H9 (cell line): ENCODE measurements at regions not wholly inside any gene's neighbourhood (a gene's known extent, or its start where the extent isn't known, plus 50 kb on each side); places are given as distances from the start of the nearest gene placed in this dataset.

Source experiments
- DNase-seq: peaks from one replicate; pipeline ENCODE4 v3.0.0-alpha.2; 2017
- H2AFZ ChIP-seq: one replicate; pipeline ENCODE4 v1.6.1; 2013; ENCODE audit warnings: mild to moderate bottlenecking, low read length, control low read depth, moderate library complexity
- H2AK5ac ChIP-seq: 2 replicates; pipeline ENCODE4 v1.6.1; 2013; ENCODE audit warnings: low read length, control low read depth, mixed read lengths; ENCODE audit not compliant: insufficient read length
- H2BK120ac ChIP-seq: one replicate; pipeline ENCODE4 v1.6.1; 2013; ENCODE audit warnings: low read depth, mild to moderate bottlenecking, low read length, control low read depth, inconsistent platforms; ENCODE audit not compliant: poor library complexity, severe bottlenecking
- H2BK12ac ChIP-seq: 2 replicates; pipeline ENCODE4 v1.6.1; 2013; ENCODE audit warnings: low read length, control low read depth, mixed read lengths, low read depth; ENCODE audit not compliant: insufficient read length
- H2BK15ac ChIP-seq: 2 replicates; pipeline ENCODE4 v1.6.1; 2013; ENCODE audit warnings: low read depth, low read length, control low read depth
- H2BK20ac ChIP-seq: one replicate; pipeline ENCODE4 v1.6.1; 2013; ENCODE audit warnings: low read depth, mild to moderate bottlenecking, low read length, control low read depth, inconsistent platforms; ENCODE audit not compliant: poor library complexity, severe bottlenecking
- H2BK5ac ChIP-seq: 2 replicates; pipeline ENCODE4 v1.6.1; 2013; ENCODE audit warnings: low read length, control low read depth, mixed read lengths; ENCODE audit not compliant: insufficient read length
- H3K14ac ChIP-seq: 2 replicates; pipeline ENCODE4 v1.6.1; 2013; ENCODE audit warnings: low read length, control low read depth; ENCODE audit not compliant: insufficient read depth
- H3K18ac ChIP-seq: 2 replicates; pipeline ENCODE4 v1.6.1; 2013; ENCODE audit warnings: low read depth, mild to moderate bottlenecking, mixed read lengths, low read length, control low read depth; ENCODE audit not compliant: insufficient read length
- H3K23ac ChIP-seq: 2 replicates; pipeline ENCODE4 v1.6.1; 2013; ENCODE audit warnings: low read length, control low read depth, mixed read lengths, low read depth; ENCODE audit not compliant: insufficient read length
- H3K23me2 ChIP-seq: 2 replicates; pipeline ENCODE4 v1.6.1; 2013; ENCODE audit warnings: low read depth, mild to moderate bottlenecking, mixed read lengths, low read length, control low read depth; ENCODE audit not compliant: insufficient read length, poor library complexity, severe bottlenecking
- H3K27ac ChIP-seq: 2 replicates; pipeline ENCODE4 v1.5.1; 2013; ENCODE audit warnings: low read length, control low read depth, mixed read lengths, low read depth; ENCODE audit not compliant: insufficient read length
- H3K27me3 ChIP-seq: 2 replicates; pipeline ENCODE4 v1.6.1; 2013; ENCODE audit warnings: low read length, control low read depth, inconsistent platforms; ENCODE audit not compliant: insufficient read depth
- H3K4ac ChIP-seq: 2 replicates; pipeline ENCODE4 v1.6.1; 2013; ENCODE audit warnings: low read depth, mild to moderate bottlenecking, control low read depth, inconsistent platforms, low read length, moderate library complexity
- H3K4me1 ChIP-seq: 2 replicates; pipeline ENCODE4 v1.6.1; 2013; ENCODE audit warnings: low read length, control low read depth, inconsistent platforms; ENCODE audit not compliant: insufficient read depth
- H3K4me2 ChIP-seq: 2 replicates; pipeline ENCODE4 v1.6.1; 2013; ENCODE audit warnings: low read length, control low read depth, mixed read lengths; ENCODE audit not compliant: insufficient read length, insufficient read depth
- H3K56ac ChIP-seq: 2 replicates; pipeline ENCODE4 v1.6.1; 2013; ENCODE audit warnings: low read depth, mild to moderate bottlenecking, mixed read lengths, low read length, control low read depth; ENCODE audit not compliant: insufficient read length
- H3K79me1 ChIP-seq: 2 replicates; pipeline ENCODE4 v1.6.1; 2013; ENCODE audit warnings: low read depth, mild to moderate bottlenecking, moderate library complexity, low read length, control low read depth, inconsistent platforms; ENCODE audit not compliant: insufficient read depth, poor library complexity, severe bottlenecking
- H3K79me2 ChIP-seq: 2 replicates; pipeline ENCODE4 v1.6.1; 2013; ENCODE audit warnings: low read length, control low read depth, inconsistent platforms; ENCODE audit not compliant: insufficient read depth
- H3K9ac ChIP-seq: 2 replicates; pipeline ENCODE4 v1.6.1; 2013; ENCODE audit warnings: low read length, control low read depth, mixed read lengths; ENCODE audit not compliant: insufficient read length; ENCODE audit errors: extremely low read depth
- H3K9me3 ChIP-seq: one replicate; pipeline ENCODE4 v1.6.1; 2013; ENCODE audit warnings: low read depth, low read length, inconsistent platforms; ENCODE audit not compliant: control insufficient read depth
- H3T11ph ChIP-seq: one replicate; pipeline ENCODE4 v1.6.1; 2013; ENCODE audit warnings: mild to moderate bottlenecking, low read length, control low read depth, inconsistent platforms
- H4K20me1 ChIP-seq: one replicate; pipeline ENCODE4 v1.6.1; 2013; ENCODE audit not compliant: control insufficient read depth, insufficient read length, insufficient read depth
- H4K5ac ChIP-seq: 2 replicates; pipeline ENCODE4 v1.6.1; 2013; ENCODE audit warnings: low read depth, mild to moderate bottlenecking, mixed read lengths, low read length, control low read depth; ENCODE audit not compliant: insufficient read length
- H4K8ac ChIP-seq: replicated peaks from 2 replicates; pipeline ENCODE4 v1.6.1; 2013; ENCODE audit warnings: low read length, control low read depth, mixed read lengths, low read depth; ENCODE audit not compliant: insufficient read length
- H4K91ac ChIP-seq: 2 replicates; pipeline ENCODE4 v1.6.1; 2013; ENCODE audit warnings: low read depth, mild to moderate bottlenecking, moderate library complexity, mixed read lengths, low read length, control low read depth; ENCODE audit not compliant: insufficient read length
- H3K27ac Mint-ChIP-seq, 3 experiments: 2 replicates in 2 of 3; 3 replicates in 1 of 3; pipeline ENCODE4 v1.8.0; 2020 to 2021; ENCODE audit warnings: mixed read lengths in 3 of 3, mild to moderate bottlenecking in 1 of 3, moderate library complexity in 1 of 3
- H3K27me3 Mint-ChIP-seq: 2 replicates; pipeline ENCODE4 v1.8.0; 2021; ENCODE audit warnings: low read depth, mild to moderate bottlenecking, moderate library complexity, mixed read lengths
- H3K36me3 Mint-ChIP-seq, 3 experiments: 2 replicates in 2 of 3; 3 replicates in 1 of 3; pipeline ENCODE4 v1.8.0; 2020 to 2021; ENCODE audit warnings: low read depth in 3 of 3, mixed read lengths in 3 of 3; ENCODE audit not compliant: insufficient read depth in 1 of 3
- H3K4me1 Mint-ChIP-seq, 2 experiments: 2 replicates each; pipeline ENCODE4 v1.8.0; 2020; ENCODE audit warnings: mixed read lengths in 2 of 2
- H3K4me3 Mint-ChIP-seq, 2 experiments: 2 replicates in 1 of 2; 3 replicates in 1 of 2; pipeline ENCODE4 v1.8.0; 2020 to 2021; ENCODE audit warnings: mild to moderate bottlenecking in 2 of 2, mixed read lengths in 2 of 2, moderate library complexity in 1 of 2
- H3K9me3 Mint-ChIP-seq, 2 experiments: 2 replicates in 1 of 2; 3 replicates in 1 of 2; pipeline ENCODE4 v1.8.0; 2020; ENCODE audit warnings: mild to moderate bottlenecking in 2 of 2, mixed read lengths in 2 of 2, moderate library complexity in 1 of 2
- WGBS: extraction: QIAGEN DNeasy Blood & Tissue Kit; methylation state at CpG from one replicate; pipeline ENCODE4 v1.1.7; 2013; ENCODE audit warnings: missing lambda C conversion rate, low lambda C conversion rate, mixed read lengths; ENCODE audit not compliant: insufficient read length; ENCODE audit errors: extremely low coverage; 5-methylcytosine and 5-hydroxymethylcytosine counted together
- TF ChIP-seq, protein P1 (sequence below): fragments of 200-600 bp; sonication (generic); conservative IDR thresholded peaks from 3 replicates; pipeline ENCODE4 v1.8.0; 2021; ENCODE audit warnings: antibody characterized with exemption, mild to moderate bottlenecking

DNA sequence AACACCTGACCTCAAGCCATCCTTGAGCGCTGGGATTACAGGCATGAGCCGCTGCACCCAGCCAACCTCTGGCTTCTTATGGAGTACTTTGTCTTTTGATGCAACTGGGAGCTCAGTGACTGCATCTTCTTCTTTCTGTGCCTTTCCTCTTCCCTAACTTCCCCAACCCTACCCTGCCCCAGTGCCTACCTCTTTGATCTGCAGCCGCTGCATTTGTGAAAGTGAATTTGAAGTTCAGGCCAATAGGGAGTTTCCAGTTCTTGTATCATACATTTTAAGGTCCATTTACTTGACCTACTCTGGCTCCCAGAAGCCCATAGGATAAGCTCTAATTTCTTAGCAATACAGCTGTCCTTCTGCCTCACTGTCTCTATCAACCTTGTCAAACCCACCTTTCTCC lies 52.2 kb downstream of the KCNC4 start:
- H4K5ac ChIP-seq, result no peak overlapping the region
- H3K27ac Mint-ChIP-seq, result no peak overlapping the region
- H4K8ac ChIP-seq, result no peak overlapping the region
- no peak overlapping the region for H2BK5ac ChIP-seq
- H3K18ac ChIP-seq, result no peak overlapping the region
- H3K36me3 Mint-ChIP-seq, result no peaks in the 10 kb centered on the region
- no peak overlapping the region for H3K4me2 ChIP-seq
- H2BK20ac ChIP-seq, result no peak overlapping the region
- H3K9ac ChIP-seq, result no peak overlapping the region
- H3K79me1 ChIP-seq, result no peaks in the 10 kb centered on the region
- peaks cover 25% of the 10 kb centered on the region for H3K27me3 Mint-ChIP-seq
- H3K4me1 Mint-ChIP-seq, result peaks cover 18 to 19% of the 10 kb centered on the region in 2 experiments
- H3K27ac ChIP-seq, result no peak overlapping the region
- H3K27me3 ChIP-seq, result no peaks in the 10 kb centered on the region; the same call in 1 of the 2 replicates
- TF ChIP-seq, protein P1, sequence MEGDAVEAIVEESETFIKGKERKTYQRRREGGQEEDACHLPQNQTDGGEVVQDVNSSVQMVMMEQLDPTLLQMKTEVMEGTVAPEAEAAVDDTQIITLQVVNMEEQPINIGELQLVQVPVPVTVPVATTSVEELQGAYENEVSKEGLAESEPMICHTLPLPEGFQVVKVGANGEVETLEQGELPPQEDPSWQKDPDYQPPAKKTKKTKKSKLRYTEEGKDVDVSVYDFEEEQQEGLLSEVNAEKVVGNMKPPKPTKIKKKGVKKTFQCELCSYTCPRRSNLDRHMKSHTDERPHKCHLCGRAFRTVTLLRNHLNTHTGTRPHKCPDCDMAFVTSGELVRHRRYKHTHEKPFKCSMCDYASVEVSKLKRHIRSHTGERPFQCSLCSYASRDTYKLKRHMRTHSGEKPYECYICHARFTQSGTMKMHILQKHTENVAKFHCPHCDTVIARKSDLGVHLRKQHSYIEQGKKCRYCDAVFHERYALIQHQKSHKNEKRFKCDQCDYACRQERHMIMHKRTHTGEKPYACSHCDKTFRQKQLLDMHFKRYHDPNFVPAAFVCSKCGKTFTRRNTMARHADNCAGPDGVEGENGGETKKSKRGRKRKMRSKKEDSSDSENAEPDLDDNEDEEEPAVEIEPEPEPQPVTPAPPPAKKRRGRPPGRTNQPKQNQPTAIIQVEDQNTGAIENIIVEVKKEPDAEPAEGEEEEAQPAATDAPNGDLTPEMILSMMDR, result no peak
- no peaks in the 10 kb centered on the region for H4K20me1 ChIP-seq
- no peak overlapping the region for H3K14ac ChIP-seq
- no peaks in the 10 kb centered on the region for H3K9me3 ChIP-seq
- no peaks in the 10 kb centered on the region for H3K9me3 Mint-ChIP-seq
- no peaks in the 10 kb centered on the region for H3K23me2 ChIP-seq
- H3K4me3 Mint-ChIP-seq, result no peak overlapping the region
- WGBS, result no CpG with 5 or more reads among the region's 3 CpGs
- H3K56ac ChIP-seq, result no peak overlapping the region
- DNase-seq, result no peak
- H2BK12ac ChIP-seq, result no peak overlapping the region
- H2BK15ac ChIP-seq, result no peak overlapping the region
- H3T11ph ChIP-seq, result no peak overlapping the region
- no peak overlapping the region for H2BK120ac ChIP-seq
- no peak overlapping the region for H2AK5ac ChIP-seq
- no peak overlapping the region for H2AFZ ChIP-seq
- no peak overlapping the region for H4K91ac ChIP-seq
- no peak overlapping the region for H3K4ac ChIP-seq
- H3K23ac ChIP-seq, result no peak overlapping the region
- no peaks in the 10 kb centered on the region for H3K4me1 ChIP-seq
- H3K79me2 ChIP-seq, result no peaks in the 10 kb centered on the region
